Endothelial cell of umbilical vein (primary cell): ENCODE measurements at regions not wholly inside any gene's neighbourhood (a gene's known extent, or its start where the extent isn't known, plus 50 kb on each side); places are given as distances from the start of the nearest gene placed in this dataset.

Source experiments
- BruUV-seq: library from RNA; stranded (reverse); fragments of 400-500 nt; replicated peaks from 2 replicates; lab custom pipeline; 2021; lab: Mats Ljungman, UMichigan
- CTCF ChIA-PET: fragments of 300-600, 350-600 bp; sonication (Branson Sonifier 250); formaldehyde crosslinking; loops from one replicate; lab custom pipeline; 2021; ENCODE audit warnings: antibody characterized with exemption, inconsistent platforms; lab: Charles Lee
- POLR2A ChIA-PET: fragments of 300-600, 350-600 bp; sonication (Branson Sonifier 250); formaldehyde crosslinking; loops from one replicate; lab custom pipeline; 2021; ENCODE audit warnings: antibody characterized with exemption, inconsistent platforms; lab: Charles Lee
- DNase-seq: peaks from one replicate; pipeline ENCODE4 v3.0.0-alpha.2; 2011; ENCODE audit warnings: low read depth, low spot score
- FAIRE-seq: peaks from 2 replicates; lab custom pipeline; 2011; peaks lifted over from hg19 to GRCh38; lab: Jason Lieb, UNC
- H2AFZ ChIP-seq: 2 replicates; pipeline ENCODE4 v1.6.0; 2012; ENCODE audit warnings: low read depth, low read length, control low read depth, inconsistent platforms
- H3K27ac ChIP-seq: 2 replicates; pipeline ENCODE4 v1.5.1; 2011; ENCODE audit warnings: low read depth, mild to moderate bottlenecking, control low read depth, low read length, moderate library complexity; ENCODE audit not compliant: insufficient read depth
- H3K27me3 ChIP-seq, 2 experiments: 2 replicates each; pipeline versions ENCODE4 v1.6.0 to v1.6.1; 2011; ENCODE audit warnings: low read length in 2 of 2, mixed read lengths in 1 of 2; ENCODE audit not compliant: control insufficient read depth in 2 of 2, insufficient read depth in 2 of 2
- H3K36me3 ChIP-seq, 2 experiments: 2 replicates in 1 of 2; 3 replicates in 1 of 2; pipeline ENCODE4 v1.5.1; 2011; ENCODE audit warnings: low read length in 2 of 2, mild to moderate bottlenecking in 1 of 2, moderate library complexity in 1 of 2; ENCODE audit not compliant: control insufficient read depth in 2 of 2, insufficient read depth in 2 of 2; ENCODE audit errors: extremely low read depth in 1 of 2
- H3K4me1 ChIP-seq: 3 replicates; pipeline ENCODE4 v1.5.1; 2011; ENCODE audit warnings: mild to moderate bottlenecking, low read length; ENCODE audit not compliant: control insufficient read depth, insufficient read depth; ENCODE audit errors: extremely low read depth
- H3K4me2 ChIP-seq: 2 replicates; pipeline ENCODE4 v1.6.1; 2011; ENCODE audit warnings: low read length, control low read depth, mixed read lengths; ENCODE audit not compliant: insufficient read depth
- H3K4me3 ChIP-seq, 3 experiments: fragments of 200-600 bp in 1 of 3; sonication (generic), shearing (Covaris generic) in 1 of 3; replicated peaks in 1 of 3; 2 replicates each; pipeline ENCODE4 v1.5.1; 2011 to 2016; ENCODE audit warnings: control low read depth in 3 of 3, low read length in 3 of 3, mild to moderate bottlenecking in 2 of 3, inconsistent platforms in 1 of 3, low read depth in 1 of 3, moderate library complexity in 1 of 3; ENCODE audit not compliant: insufficient read depth in 1 of 3
- H3K79me2 ChIP-seq: 2 replicates; pipeline ENCODE4 v1.6.0; 2012; ENCODE audit warnings: low read length, inconsistent platforms; ENCODE audit not compliant: control insufficient read depth, insufficient read depth
- H3K9ac ChIP-seq: replicated peaks from 2 replicates; pipeline ENCODE3; 2011; ENCODE audit warnings: low read length, control low read depth; ENCODE audit not compliant: insufficient read depth; ENCODE audit errors: extremely low read depth
- H3K9me1 ChIP-seq: replicated peaks from 3 replicates; pipeline ENCODE4 v1.6.0; 2011; ENCODE audit warnings: mild to moderate bottlenecking, low read length; ENCODE audit not compliant: control insufficient read depth, insufficient read depth; ENCODE audit errors: extremely low read depth
- H3K9me3 ChIP-seq: replicated peaks from 2 replicates; pipeline ENCODE4 v1.5.1; 2012; ENCODE audit warnings: low read length, inconsistent platforms; ENCODE audit not compliant: control insufficient read depth, insufficient read depth
- H4K20me1 ChIP-seq: replicated peaks from 2 replicates; pipeline ENCODE3; 2011; ENCODE audit warnings: mild to moderate bottlenecking, low read length; ENCODE audit not compliant: control insufficient read depth, insufficient read depth; ENCODE audit errors: extremely low read depth
- CTCF ChIP-seq, 2 donors: IDR thresholded peaks; 1 replicate in 1 of 2; 2 replicates in 1 of 2; pipeline ENCODE4 v1.5.1; 2011; ENCODE audit warnings: low read length in 2 of 2, mild to moderate bottlenecking in 2 of 2, moderate library complexity in 2 of 2, control low read depth in 1 of 2, inconsistent platforms in 1 of 2, low read depth in 1 of 2; ENCODE audit not compliant: insufficient read depth in 1 of 2; ENCODE audit errors: extremely low read depth in 1 of 2
- EZH2 ChIP-seq: IDR thresholded peaks from 2 replicates; pipeline ENCODE4 v1.6.1; 2012; ENCODE audit warnings: borderline replicate concordance, low read depth, mild to moderate bottlenecking, moderate library complexity, low read length, inconsistent platforms; ENCODE audit not compliant: severe bottlenecking
- FOS ChIP-seq: IDR thresholded peaks from 2 replicates; pipeline ENCODE4 v1.6.1; 2011; ENCODE audit warnings: mild to moderate bottlenecking, low read length, moderate library complexity, borderline replicate concordance; ENCODE audit not compliant: insufficient read depth
- GATA2 ChIP-seq: IDR thresholded peaks from 2 replicates; pipeline ENCODE4 v1.7.0; 2011; ENCODE audit warnings: low read depth, mild to moderate bottlenecking, moderate library complexity, mixed read lengths, low read length; ENCODE audit not compliant: insufficient read length, insufficient read depth
- JUN ChIP-seq: IDR thresholded peaks from 2 replicates; pipeline ENCODE4 v1.6.1; 2011; ENCODE audit warnings: borderline replicate concordance, low read depth; ENCODE audit not compliant: insufficient read length, insufficient read depth
- MYC ChIP-seq: IDR thresholded peaks from one replicate; pipeline ENCODE4 v1.6.1; 2011; ENCODE audit warnings: mild to moderate bottlenecking, low read depth, low read length
- POLR2A ChIP-seq: IDR thresholded peaks from 2 replicates; pipeline ENCODE4 v1.6.1; 2012; ENCODE audit warnings: low read depth, mild to moderate bottlenecking, control low read depth, low read length
- POLR2AphosphoS5 ChIP-seq: IDR thresholded peaks from 2 replicates; pipeline ENCODE4 v1.6.1; 2012; ENCODE audit warnings: low read depth, mild to moderate bottlenecking, control low read depth, low read length, moderate library complexity; ENCODE audit not compliant: insufficient read depth
- dilution Hi-C: fragments of 300-500 bp; cut with MboI; formaldehyde crosslinking; loops from one replicate; pipeline ENCODE4 v1.15.0; 2019; ENCODE audit warnings: low sequenced_read_pairs; ENCODE audit not compliant: extremely low pct_ligation_motif_present
- intact Hi-C: fragments of 100-400 bp; cut with micrococcal nuclease; formaldehyde crosslinking; loops from one replicate; pipeline ENCODE4 v1.10.0; 2022
- TF ChIP-seq, protein P1 (sequence below): IDR thresholded peaks from 2 replicates; pipeline ENCODE4 v1.6.1; 2011; ENCODE audit not compliant: insufficient read depth, insufficient read length

DNA sequence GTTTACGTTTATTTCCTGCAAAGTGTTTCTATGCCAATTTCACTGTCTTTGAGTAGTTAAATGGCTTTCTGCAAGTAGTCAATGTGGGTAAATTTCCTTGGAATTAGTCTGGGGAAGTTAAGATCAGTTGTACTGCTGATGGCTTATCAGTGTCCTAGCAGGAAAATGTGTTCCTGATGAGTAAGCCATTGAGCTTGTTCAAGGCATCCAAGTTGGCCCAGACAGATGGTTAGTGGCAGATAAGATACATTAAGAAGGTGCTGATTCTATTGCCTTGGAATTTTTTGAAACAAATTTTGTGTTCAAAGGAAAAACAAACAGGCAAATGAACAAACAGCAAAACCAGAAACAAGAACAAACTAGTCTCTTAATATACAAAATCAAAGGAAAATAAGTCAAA is 258.4 kb downstream of the MAP2K6 start:
- intact Hi-C loops = loop anchor here (1.0 to 2.0 kb wide), 6 partner anchors 64 to 496 kb away; partner anchors contain the start of gene KCNJ2
- TF ChIP-seq POLR2A (peak; percentile 65), GATA2 (peak; percentile 100), FOS (peak; percentile 89), MYC (no peak), JUN (peak; percentile 84), EZH2 (no peak), CTCF (IDR thresholded peaks at IDR 0.05; ENCODE audit: extremely low read depth in 1 of 2, insufficient read depth in 1 of 2, low read depth in 1 of 2, low read length in 2 of 2) (no peak), POLR2AphosphoS5 (peak; percentile 90)
- TF ChIP-seq, protein P1, sequence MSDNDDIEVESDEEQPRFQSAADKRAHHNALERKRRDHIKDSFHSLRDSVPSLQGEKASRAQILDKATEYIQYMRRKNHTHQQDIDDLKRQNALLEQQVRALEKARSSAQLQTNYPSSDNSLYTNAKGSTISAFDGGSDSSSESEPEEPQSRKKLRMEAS = no peak
- H3K79me2 ChIP-seq = no peaks in the 10 kb centered on the region
- dilution Hi-C loops = no loop called here
- H4K20me1 ChIP-seq = no peaks in the 10 kb centered on the region
- H3K36me3 ChIP-seq = no peaks in the 10 kb centered on the region
- CTCF ChIA-PET = interaction anchor here (0.7 to 2.1 kb wide), 5 partner anchors 18 to 184 kb away, joined by 3 to 22 read pairs (median 5); no protein-coding TSS in a partner anchor
- FAIRE-seq (peak; percentile 91), DNase-seq (peak; percentile 81)
- no peaks in the 10 kb centered on the region for H3K27me3 ChIP-seq
- peaks cover 18% of the 10 kb centered on the region for H3K4me1 ChIP-seq
- no TSS peak for BruUV-seq
- H3K4me2 ChIP-seq = peak overlapping the region; percentile 37
- no peak overlapping the region for H3K4me3 ChIP-seq
- POLR2A ChIA-PET = no interaction called here
- no peak overlapping the region for H2AFZ ChIP-seq
- peak overlapping the region; percentile 54 for H3K9ac ChIP-seq
- no peaks in the 10 kb centered on the region for H3K9me3 ChIP-seq
- H3K9me1 ChIP-seq = no peaks in the 10 kb centered on the region
- peak overlapping the region; percentile 70 for H3K27ac ChIP-seq
